Nephron progenitor cell (in vitro differentiated cells): ENCODE measurements at regions not wholly inside any gene's neighbourhood (a gene's known extent, or its start where the extent isn't known, plus 50 kb on each side); places are given as distances from the start of the nearest gene placed in this dataset.

ENCODE experiments used
- DNase-seq: peaks from one replicate; pipeline ENCODE4 v3.0.0; 2021
- H3K27ac Mint-ChIP-seq: 2 replicates; pipeline ENCODE4 v1.8.0; 2021; ENCODE audit warnings: mild to moderate bottlenecking, moderate library complexity, mixed read lengths
- H3K27me3 Mint-ChIP-seq: 2 replicates; pipeline ENCODE4 v1.8.0; 2021; ENCODE audit warnings: mild to moderate bottlenecking, low read depth, mixed read lengths; ENCODE audit not compliant: poor library complexity
- H3K36me3 Mint-ChIP-seq: 2 replicates; pipeline ENCODE4 v1.8.0; 2021; ENCODE audit warnings: low read depth, mixed read lengths
- H3K4me1 Mint-ChIP-seq: 2 replicates; pipeline ENCODE4 v1.8.0; 2021; ENCODE audit warnings: mixed read lengths
- H3K4me3 Mint-ChIP-seq: 2 replicates; pipeline ENCODE4 v1.8.0; 2021; ENCODE audit warnings: mild to moderate bottlenecking, moderate library complexity, mixed read lengths
- H3K9me3 Mint-ChIP-seq: 2 replicates; pipeline ENCODE4 v1.8.0; 2021; ENCODE audit warnings: mild to moderate bottlenecking, moderate library complexity, mixed read lengths
- TF ChIP-seq, protein P1 (sequence below): fragments of 200-600 bp; sonication (generic); IDR thresholded peaks from 2 replicates; pipeline ENCODE4 v1.5.0; 2021; ENCODE audit warnings: antibody characterized with exemption

DNA sequence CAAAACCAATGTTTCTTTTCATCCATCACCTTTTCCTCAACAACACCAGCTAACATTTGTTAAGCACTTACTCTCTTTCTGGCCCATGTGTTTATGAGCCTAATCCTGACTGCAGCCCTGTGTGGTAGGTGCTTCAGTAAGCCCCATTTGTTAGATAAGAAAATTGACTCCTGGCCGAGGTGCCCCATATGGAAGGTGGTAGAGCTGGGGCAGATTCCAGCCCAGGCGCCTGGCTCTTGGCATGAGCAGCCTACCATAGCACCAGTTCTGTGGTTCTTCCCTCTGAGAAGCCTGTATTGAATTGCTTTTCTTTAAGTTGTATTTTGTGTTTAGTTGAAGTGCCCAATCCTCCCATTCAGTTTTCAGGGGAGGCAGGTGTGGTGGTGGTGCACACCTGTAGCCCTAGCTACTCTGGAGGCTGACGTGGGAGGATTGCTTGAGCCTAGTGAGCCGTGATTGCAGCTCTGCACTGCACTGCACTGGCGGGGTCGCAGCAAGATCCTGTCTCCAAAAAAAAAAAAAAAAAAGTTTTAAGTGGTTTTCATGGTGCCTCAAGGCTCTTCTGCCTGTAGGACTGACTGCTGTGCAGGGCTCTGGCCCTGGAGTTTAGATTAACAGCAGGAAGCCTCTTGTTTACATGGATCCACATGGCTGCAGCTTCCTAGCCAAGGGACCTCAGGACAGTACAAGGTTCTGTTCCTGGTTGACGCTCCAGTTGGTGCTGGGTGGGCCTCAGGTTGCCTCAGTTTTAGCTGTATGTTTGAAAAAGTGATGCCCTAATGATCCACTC is 125.9 kb downstream of the MRPS6 start:
- Mint-ChIP-seq H3K36me3 (peaks cover 5% of the 10 kb centered on the region), H3K27me3 (no peaks in the 10 kb centered on the region), H3K9me3 (peaks cover 5% of the 10 kb centered on the region), H3K27ac (peak overlapping the region; percentile 91), H3K4me3 (peak overlapping the region; percentile 8), H3K4me1 (peaks cover 73% of the 10 kb centered on the region)
- no peak for DNase-seq
- TF ChIP-seq, protein P1, sequence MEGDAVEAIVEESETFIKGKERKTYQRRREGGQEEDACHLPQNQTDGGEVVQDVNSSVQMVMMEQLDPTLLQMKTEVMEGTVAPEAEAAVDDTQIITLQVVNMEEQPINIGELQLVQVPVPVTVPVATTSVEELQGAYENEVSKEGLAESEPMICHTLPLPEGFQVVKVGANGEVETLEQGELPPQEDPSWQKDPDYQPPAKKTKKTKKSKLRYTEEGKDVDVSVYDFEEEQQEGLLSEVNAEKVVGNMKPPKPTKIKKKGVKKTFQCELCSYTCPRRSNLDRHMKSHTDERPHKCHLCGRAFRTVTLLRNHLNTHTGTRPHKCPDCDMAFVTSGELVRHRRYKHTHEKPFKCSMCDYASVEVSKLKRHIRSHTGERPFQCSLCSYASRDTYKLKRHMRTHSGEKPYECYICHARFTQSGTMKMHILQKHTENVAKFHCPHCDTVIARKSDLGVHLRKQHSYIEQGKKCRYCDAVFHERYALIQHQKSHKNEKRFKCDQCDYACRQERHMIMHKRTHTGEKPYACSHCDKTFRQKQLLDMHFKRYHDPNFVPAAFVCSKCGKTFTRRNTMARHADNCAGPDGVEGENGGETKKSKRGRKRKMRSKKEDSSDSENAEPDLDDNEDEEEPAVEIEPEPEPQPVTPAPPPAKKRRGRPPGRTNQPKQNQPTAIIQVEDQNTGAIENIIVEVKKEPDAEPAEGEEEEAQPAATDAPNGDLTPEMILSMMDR, result no peak

DNA sequence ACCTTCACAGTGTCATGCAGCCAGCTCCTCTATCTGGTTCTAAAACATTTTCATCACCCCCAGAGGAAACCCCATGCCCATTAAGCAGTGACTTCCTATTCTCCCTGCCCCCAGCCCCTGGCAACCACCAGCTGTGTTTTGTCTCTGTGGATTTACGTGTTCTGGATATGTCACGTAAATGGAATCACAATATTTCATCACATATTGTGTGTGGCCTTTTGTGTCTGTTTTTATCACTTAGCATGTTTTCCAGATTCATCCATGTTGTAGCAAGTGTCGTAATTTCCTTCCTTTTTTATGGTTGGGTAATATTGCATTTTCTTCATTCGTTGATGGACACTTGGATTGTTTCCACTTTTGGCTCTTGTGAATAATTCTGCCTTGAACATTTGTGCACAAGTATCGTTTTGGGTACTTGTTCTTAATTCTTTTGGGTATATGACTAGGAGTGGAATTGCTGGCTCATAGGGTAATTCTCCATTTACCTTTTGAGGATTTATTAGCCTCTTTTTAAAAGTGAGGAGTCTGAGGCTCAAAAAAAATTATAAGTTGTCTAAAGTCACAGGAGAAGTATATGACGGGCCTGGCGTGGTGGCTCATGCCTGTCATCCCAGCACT is 127.0 kb downstream of the MRPS6 start:
- Mint-ChIP-seq H3K27me3 (no peaks in the 10 kb centered on the region), H3K4me3 (peak overlapping the region; percentile 77), H3K9me3 (peaks cover 5% of the 10 kb centered on the region), H3K36me3 (peaks cover 5% of the 10 kb centered on the region), H3K27ac (peak overlapping the region; percentile 16), H3K4me1 (peaks cover 82% of the 10 kb centered on the region)
- TF ChIP-seq, protein P1, result no peak
- no peak for DNase-seq

DNA sequence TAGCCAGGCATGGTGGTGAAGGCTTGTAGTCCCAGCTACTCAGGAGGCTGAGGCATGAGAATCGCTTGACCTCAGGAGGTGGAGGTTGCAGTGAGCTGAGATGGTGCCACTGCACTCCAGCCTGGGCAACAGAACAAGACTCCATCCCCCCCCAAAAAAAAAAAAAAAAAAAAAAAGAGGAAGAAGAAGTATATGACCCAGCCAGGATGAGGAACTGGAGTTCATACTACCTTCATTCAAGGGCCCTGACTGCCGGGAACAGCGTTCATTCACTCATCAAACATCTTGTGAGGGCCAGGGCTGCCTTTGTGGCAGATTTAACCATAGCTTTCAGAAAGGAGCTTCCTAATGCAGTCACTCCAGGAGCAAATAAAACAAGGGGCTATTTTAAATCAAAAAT is 127.6 kb downstream of the MRPS6 start:
- H3K9me3 Mint-ChIP-seq, result peaks cover 5% of the 10 kb centered on the region
- TF ChIP-seq, protein P1, result no peak
- peak overlapping the region; percentile 97 for H3K27ac Mint-ChIP-seq
- H3K4me3 Mint-ChIP-seq, result peak overlapping the region; percentile 77
- peaks cover 5% of the 10 kb centered on the region for H3K36me3 Mint-ChIP-seq
- DNase-seq, result no peak
- peaks cover 87% of the 10 kb centered on the region for H3K4me1 Mint-ChIP-seq
- no peaks in the 10 kb centered on the region for H3K27me3 Mint-ChIP-seq

DNA sequence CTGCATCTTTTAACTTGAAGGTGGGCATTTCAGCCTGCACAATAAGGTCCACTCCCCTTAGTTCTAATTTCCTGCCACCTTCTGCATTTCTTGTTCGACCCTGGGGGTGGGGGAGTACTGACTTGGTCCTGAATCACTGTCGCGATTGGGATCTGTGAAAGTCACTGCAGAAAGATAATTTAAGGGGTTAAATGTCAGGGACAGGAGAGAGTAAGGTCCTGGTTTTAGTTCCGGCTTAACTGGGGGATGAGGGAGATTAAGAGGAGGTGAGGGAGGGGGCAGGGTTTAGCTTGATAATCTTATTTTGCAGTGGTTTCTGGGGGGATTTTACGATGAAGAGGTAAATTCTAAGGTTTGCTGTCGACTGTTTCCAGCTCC is 128.1 kb downstream of the MRPS6 start:
- Mint-ChIP-seq H3K36me3 (peaks cover 5% of the 10 kb centered on the region), H3K4me3 (peak overlapping the region; percentile 77), H3K4me1 (peaks cover 90% of the 10 kb centered on the region), H3K27me3 (no peaks in the 10 kb centered on the region), H3K9me3 (peaks cover 5% of the 10 kb centered on the region), H3K27ac (peak overlapping the region; percentile 97)
- TF ChIP-seq, protein P1, result no peak
- no peak for DNase-seq

DNA sequence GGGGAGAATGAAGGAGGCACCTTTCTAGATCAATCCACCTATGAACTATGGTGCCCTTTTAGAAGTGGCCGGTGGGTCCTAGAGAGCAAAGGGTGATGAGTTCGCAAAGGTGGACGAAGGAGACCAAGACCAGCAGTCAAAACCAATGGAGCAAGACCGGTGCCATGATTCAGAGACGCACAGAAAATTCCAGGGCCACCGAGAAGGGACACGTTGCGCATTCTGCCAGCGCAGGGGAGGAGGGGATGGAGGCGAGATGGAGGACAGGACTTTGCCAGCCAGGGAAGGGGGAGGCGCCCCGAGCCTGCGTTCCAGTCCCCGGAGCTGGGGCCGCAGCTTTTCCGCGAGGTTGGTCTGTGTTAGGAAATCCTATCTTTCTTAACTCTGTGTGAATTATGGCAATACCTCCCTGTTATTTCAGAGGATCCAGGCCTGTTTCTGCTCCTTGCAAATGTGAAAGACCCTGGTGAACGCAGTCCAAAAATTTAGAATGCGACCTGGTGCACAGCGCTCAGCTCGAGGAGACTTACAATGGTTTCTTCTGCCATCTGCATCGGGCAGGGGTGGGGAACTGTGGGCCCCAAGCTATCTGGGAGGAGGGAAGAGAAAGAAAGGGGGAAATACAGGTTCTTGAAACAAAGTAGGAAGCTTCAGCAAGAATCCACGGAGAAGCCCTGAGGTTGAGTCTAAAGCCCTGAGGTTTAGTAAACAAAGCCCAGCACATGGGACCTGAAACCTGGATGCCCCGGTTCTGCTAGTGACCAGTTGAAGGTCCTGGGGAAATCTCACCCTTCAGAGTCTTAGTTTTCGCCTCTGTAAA is 129.4 kb downstream of the MRPS6 start:
- Mint-ChIP-seq H3K27me3 (no peaks in the 10 kb centered on the region), H3K4me3 (peak overlapping the region; percentile 77), H3K36me3 (peaks cover 5% of the 10 kb centered on the region), H3K9me3 (peaks cover 5% of the 10 kb centered on the region), H3K4me1 (peaks cover 82% of the 10 kb centered on the region), H3K27ac (peak overlapping the region; percentile 97)
- TF ChIP-seq, protein P1, result no peak
- DNase-seq, result peak; percentile 68
